Fibroblast of skin of right biceps (primary cell): ENCODE measurements at regions not wholly inside any gene's neighbourhood (a gene's known extent, or its start where the extent isn't known, plus 50 kb on each side); places are given as distances from the start of the nearest gene placed in this dataset.

Experiments
- DNase-seq: peaks from one replicate; pipeline ENCODE4 v3.0.0-alpha.2; 2013

DNA sequence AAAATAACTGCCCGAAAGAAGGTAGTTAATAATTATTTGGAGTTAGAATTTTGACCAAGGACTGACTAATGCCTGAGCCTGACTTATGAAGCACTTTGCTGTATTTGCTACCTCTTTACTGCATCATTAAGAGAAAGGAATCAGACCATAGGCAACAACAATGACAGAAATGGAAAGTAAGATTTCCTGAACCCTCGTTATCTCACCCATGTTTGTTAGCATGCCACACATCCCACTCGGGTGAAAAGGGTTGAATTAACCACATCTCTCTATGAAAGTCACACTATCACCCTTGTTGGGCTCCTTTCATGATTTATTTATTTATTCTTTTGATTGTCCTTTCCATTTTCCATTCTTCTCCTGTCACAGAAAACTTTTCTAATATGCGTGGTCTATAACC lies 59.6 kb downstream of the OLIG3 start:
- DNase-seq, result no peak

GRCh38 chr6:137432054-137432611 lies 62.1 kb downstream of the OLIG3 start:
- no peak for DNase-seq

DNA sequence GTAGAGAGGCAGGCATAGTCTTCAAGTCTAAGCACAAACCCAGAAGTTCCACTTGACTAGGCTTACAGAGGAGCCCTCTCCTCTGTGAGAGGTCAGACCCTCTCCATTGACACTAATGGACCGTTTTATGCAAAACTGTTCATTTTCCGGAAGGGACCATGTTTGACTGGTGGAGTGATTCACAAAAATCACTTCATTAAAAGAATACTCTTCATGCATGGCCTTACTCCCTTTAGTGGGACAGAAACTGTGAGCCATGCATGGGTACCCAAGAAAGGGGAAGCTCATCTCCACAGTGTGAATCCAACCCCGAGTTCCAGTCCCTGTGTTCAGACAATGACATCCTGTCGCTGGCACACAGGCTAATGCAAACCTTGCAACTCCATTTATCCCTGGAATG lies 63.2 kb downstream of the OLIG3 start:
- no peak for DNase-seq

DNA sequence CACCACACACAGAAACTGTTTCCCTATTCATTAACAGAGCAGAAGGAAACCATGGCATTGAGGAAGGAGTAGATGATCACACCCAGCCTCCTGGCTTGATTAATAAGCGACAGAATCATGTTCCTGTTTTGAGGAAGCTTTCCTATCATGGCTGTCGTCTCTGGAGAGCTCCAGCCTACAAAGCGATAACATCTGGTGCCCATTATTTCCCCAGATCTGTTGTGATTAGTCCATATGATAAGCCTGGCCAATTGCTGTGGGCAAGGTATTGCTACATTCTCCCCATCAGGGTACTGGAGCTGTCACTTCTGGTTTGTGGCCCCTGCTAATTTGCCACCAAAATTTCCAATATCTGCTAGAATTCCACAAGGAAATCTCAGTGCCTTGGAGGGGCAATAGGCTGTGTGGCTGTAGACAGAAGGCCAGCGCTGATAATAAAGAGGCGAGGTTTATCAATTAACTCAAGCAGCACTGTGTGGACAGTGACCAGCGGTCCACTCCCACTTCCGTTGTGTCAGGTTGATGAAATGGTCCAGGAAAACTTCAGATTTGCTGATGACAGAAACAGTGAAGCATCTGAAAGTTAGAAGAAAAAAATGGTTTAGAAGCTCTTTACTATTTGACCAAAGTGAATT lies 66.4 kb downstream of the OLIG3 start:
- DNase-seq, result no peak

GRCh38 chr6:137426007-137426689 lies 68.0 kb downstream of the OLIG3 start:
- DNase-seq, result no peak

DNA sequence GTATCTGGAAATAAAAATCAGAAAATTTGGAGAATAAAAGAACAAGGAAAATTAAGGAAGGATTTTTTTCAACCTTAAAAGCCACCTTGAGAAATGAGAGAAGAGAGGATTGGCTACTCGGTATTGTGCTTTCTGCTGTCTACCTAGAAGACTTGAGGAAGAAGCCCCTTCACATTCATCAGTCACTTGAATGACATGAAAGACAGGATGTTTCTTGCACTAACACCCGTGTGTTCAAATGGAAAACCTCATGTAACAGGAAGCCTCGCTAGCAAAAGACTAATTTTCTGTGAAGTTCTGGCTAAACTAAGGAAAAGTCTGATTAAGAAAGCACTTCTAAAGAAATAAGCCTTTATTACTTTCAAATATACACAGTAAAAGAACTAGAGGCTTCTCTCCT lies 69.9 kb downstream of the OLIG3 start:
- no peak for DNase-seq

GRCh38 chr6:137423451-137424168 lies 70.6 kb downstream of the OLIG3 start:
- DNase-seq, result no peak

- DNase-seq, result peak; percentile 44
Observed at GRCh38 chr6:137417396-137417795, 76.8 kb downstream of the OLIG3 start.

DNA sequence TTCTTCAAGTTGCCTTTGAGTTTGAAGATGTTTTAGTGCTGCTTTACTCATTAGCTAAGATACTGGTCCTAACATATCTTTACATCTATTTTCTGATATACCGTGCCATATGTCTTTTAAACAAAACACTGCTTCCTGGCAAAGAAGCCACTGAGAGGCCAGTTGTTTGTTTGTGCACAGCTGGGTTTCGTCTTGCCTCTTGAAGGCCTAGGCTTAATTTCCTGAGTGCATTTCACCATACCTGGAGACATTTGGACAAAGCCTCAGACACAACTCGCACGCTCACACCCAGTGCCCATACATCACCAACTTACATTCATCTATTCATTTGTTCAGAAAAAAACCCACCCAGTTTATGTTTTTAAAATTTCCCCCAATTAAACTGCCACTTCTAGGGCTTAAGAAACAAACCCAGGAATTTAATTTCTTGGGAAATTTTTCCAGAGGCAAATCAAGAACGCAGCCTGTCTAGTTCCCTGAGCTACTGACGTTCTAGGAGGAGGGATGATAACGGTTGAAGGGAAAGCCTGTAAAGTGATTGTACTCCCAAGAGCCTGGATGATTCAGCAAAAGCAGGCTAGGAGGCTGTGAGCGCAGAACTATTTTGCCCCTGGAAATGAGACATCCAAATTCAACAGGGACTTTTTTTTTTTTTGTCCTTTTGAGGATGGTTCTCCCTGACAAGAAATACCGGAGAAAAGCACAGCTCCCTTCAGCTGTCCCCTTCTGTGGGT lies 77.7 kb downstream of the OLIG3 start:
- peak; percentile 80 for DNase-seq

GRCh38 chr6:137415834-137416190 lies 78.4 kb downstream of the OLIG3 start:
- no peak for DNase-seq

DNA sequence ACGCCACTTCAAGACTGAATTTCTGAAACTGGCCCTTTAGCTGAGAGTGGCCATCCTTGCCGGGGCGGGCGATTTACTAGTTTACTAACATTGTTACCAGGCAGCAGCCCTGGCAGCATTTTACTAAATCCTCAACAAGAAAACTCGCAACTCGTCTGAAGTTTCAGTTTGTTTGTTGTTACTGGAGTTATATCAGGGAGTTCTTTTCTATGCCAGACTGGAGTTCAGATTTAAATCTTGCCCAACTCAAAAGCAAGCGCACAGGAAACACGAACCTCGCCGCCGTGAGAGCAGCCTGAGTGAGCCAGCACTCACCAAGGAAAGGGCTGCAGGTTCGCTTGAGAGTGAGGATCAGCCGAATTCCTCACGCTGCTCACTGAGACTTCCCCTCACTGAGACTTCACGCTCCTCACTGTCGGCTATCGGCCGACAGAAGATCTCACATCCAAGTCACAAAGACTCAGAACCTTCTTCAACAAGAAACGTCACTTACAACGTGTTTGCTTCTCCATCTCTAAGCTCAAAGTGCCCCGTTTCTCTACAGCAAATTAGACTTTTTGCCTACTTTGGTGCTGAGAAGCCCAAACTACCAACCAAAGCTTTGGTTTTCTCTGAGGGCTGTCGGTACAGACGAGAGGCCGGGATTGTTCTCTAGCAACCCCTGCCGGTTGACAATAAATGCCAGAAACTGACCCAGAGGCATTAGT lies 78.9 kb downstream of the OLIG3 start:
- peak; percentile 65 for DNase-seq

GRCh38 chr6:137414599-137414998 lies 79.6 kb downstream of the OLIG3 start:
- no peak for DNase-seq

GRCh38 chr6:137413482-137413881 lies 80.7 kb downstream of the OLIG3 start:
- DNase-seq, result no peak

- DNase-seq, result peak; percentile 10
Observed at GRCh38 chr6:137412562-137412961, 81.6 kb downstream of the OLIG3 start.

DNA sequence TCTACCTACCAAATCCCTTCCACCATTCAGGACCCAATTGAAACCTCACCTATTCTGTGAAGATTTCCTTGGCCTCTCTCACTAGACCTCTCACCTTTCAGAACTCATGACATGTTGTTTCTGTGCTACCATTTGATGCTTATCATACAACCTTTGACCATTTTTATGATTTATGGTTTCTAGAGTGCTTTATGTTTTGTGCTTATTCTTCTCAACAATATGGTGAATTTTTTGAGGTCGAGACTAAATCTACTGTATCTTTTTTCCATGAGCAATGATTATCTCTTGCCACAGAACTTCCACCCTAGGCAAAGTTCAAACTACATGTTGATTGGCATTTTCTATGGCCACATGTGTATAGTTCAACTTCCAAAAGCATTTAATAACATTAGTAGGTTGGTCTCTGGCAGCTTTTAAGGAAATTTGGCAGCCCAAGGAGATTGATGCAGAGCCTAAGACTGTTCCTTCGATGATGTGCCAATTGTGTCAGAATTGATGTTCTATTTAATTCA lies 84.9 kb downstream of the OLIG3 start:
- no peak for DNase-seq

- no peak for DNase-seq
Observed at GRCh38 chr6:137407816-137408215, 86.4 kb downstream of the OLIG3 start.

DNA sequence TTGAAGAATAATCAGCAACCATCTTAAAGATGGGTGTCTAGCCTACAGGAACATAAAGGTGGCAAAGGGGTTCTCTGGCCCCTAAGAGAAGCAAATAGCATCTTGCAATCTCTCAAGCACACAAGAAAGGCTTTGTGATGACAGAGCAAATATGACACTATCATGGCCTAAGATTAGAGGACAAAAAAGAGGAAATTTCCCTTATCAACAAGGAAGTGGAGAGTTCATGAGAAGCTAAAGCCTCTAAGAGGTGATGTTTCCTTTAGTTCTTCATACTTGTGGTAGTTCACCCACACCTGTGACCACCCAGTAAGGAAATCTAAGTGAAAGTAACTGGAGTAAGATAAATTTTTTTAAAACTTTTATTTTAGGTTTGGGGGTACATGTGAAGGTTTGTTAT lies 88.4 kb downstream of the OLIG3 start:
- no peak for DNase-seq

DNA sequence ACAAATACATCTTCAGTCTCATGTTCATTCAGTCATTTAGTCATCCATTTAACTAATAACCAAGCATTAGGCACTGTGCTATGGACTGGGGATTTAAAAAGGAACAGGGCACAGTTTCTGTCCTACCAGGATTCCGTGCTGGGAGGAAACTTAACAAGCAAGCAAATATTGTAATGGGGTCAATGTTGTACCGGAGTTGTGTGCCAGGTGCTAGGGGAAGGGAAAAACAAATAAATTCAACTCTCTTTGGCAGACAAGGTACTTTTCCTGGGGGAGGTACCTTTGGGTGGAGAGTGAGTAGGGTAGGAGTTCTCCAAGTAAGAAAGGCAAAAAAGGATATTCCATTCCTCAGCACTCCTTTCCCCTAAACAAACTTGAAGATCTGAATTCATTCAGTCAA lies 90.3 kb downstream of the OLIG3 start:
- no peak for DNase-seq

DNA sequence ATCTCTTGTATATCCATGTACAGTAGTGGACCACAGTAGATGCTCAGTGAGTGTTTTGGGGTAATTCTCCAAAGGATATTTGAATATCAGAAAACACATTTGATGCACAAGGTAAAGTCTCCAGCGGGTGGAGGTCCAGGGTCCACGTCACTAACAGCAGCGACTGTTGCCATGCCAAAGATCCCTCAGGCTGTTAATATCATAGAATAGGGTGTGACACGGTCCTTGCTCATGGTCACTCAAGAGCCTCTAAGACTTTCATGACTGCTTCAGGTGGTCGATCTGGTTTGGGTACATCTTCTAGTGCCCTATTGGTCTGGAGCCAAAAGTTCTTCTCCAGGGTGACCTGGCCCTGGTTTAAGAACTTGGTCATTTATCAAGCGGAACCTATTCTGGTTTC lies 90.8 kb downstream of the OLIG3 start:
- DNase-seq, result no peak

DNA sequence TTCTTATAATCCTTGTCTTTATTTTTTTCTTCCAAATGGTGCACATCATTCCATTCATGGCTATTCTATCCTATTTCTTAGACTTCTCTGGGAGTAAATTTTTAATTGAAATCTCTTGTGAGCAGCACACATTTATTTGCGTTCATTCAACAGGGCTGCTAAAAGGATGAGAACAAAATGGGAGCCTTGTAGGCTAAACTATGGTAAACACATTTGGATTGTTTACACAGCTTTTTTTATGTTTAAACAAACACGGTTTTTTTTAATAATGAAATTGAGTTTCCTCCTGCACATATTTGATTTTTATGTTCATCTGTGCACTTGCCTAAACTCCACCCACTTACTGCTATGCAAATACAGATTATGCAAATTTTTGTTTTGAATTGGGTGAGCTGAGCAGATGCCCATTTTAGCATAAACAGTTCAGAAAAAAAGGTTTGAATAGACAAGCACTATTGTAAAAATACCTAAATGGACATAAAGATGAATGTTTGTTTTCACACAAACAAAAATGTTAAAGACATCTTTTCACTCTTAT lies 92.0 kb downstream of the OLIG3 start:
- no peak for DNase-seq

DNA sequence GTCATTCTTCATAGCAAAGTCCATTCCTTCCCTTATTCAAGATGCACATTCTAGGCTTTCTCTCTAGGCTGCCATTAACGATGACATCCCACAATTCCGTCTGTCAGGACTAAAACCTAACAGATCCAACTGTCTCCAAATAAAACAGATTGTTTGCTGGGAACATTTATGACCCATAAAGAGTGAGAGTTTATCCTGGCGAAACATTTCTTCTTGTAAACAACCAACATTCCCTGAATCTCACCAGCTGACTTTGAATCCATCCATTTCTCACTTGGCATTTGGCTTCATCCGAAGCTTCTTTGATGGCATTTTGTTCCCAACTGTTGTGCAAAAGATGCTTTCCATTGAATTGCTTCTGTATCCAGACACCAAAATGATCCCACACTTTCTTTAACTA lies 93.1 kb downstream of the OLIG3 start:
- no peak for DNase-seq

GRCh38 chr6:137399881-137400443 lies 94.2 kb downstream of the OLIG3 start:
- no peak for DNase-seq
